ENCODE measurements at regions not wholly inside any gene's neighbourhood (a gene's known extent, or its start where the extent isn't known, plus 50 kb on each side); places are given as distances from the start of the nearest gene placed in this dataset.

DNA sequence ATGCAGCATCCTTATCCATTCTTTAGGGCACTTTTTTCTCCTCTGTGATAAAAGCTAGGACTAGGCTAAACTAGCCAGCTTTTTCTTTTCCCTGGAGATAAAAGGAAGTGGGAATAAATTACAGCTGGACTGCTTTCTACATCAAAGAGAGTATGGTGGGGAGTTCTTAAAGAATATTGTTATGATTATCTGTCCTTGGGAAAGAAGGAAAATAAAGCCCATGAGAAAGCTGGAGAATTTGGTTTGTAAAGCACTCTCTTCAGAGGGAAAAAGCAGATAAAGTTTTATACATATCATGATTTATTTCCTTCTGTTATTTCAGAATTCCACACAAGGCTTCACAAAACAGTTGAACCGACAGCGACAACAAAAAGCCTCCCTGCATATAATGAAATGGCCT, 923.0 kb downstream of the DIPK2A start:
- TF ChIP-seq CTCF (conservative IDR thresholded peaks at IDR 0.05): no peak
- TF ChIP-seq EZH2 (IDR thresholded peaks at IDR 0.05; ENCODE audit: low read depth): no peak

All from PC-9 (cell line).